ENCODE measurements at regions not wholly inside any gene's neighbourhood (a gene's known extent, or its start where the extent isn't known, plus 50 kb on each side); places are given as distances from the start of the nearest gene placed in this dataset.

- DNase-seq: no peak
- Histone ChIP-seq H3K4me3 (ENCODE audit: low read length) (no peak overlapping the region), H3K36me3 (ENCODE audit: control insufficient read depth in 2 of 3, insufficient read depth in 3 of 3, low read length in 3 of 3) (no peaks in the 10 kb centered on the region), H3K27me3 (ENCODE audit: control insufficient read depth in 2 of 2, insufficient read depth in 2 of 2, low read length in 2 of 2) (no peaks in the 10 kb centered on the region), H3K4me1 (ENCODE audit: control insufficient read depth in 2 of 2, insufficient read depth in 2 of 2, low read length in 2 of 2) (peaks cover 5 to 36% of the 10 kb centered on the region in 2 donors), H3K9me3 (ENCODE audit: control insufficient read depth in 2 of 3, low read length in 3 of 3) (no peaks in the 10 kb centered on the region), H3K27ac (ENCODE audit: low read depth, low read length) (no peak overlapping the region)
- Mint-ChIP-seq H3K4me1 (peaks cover 20 to 75% (median 66%) of the 10 kb centered on the region in 7 donors), H3K9me3 (peaks cover 0 to 10% (median 3%) of the 10 kb centered on the region in 11 donors), H3K36me3 (peaks cover 9 to 18% (median 12%) of the 10 kb centered on the region in 5 donors), H3K27me3 (no peaks in the 10 kb centered on the region), H3K27ac (peak overlapping the region in 4 of 9 donors; percentile 6 to 56 (median 17)), H3K4me3 (peak overlapping the region in 2 of 10 donors; percentile 4 to 23)
- POLR2A ChIA-PET: interaction anchor here (0.7 to 3.2 kb wide), 6 partner anchors 10 to 335 kb away, joined by 4 to 18 read pairs (median 4); partner anchors contain the start of gene BTG1
- intact Hi-C loops (cut with micrococcal nuclease): loop anchor here in 1 of 2 donors (2.0 kb wide), 1 partner anchor 16 kb away; no protein-coding TSS in a partner anchor
- CTCF ChIA-PET: interaction anchor here (1.1 kb wide), 1 partner anchor 73 kb away, joined by 4 read pairs; no protein-coding TSS in a partner anchor
- ATAC-seq: no peak
Measured at GRCh38 chr12:92064422-92064821, 81.2 kb downstream of the BTG1 start.

GRCh38 chr12:92063641-92064040 is 82.0 kb downstream of the BTG1 start:
- Histone ChIP-seq H3K4me1 (ENCODE audit: control insufficient read depth in 2 of 2, insufficient read depth in 2 of 2, low read length in 2 of 2) (peaks cover 5 to 44% of the 10 kb centered on the region in 2 donors), H3K27me3 (ENCODE audit: control insufficient read depth in 2 of 2, insufficient read depth in 2 of 2, low read length in 2 of 2) (no peaks in the 10 kb centered on the region), H3K27ac (ENCODE audit: low read depth, low read length) (no peak overlapping the region), H3K4me3 (ENCODE audit: low read length) (no peak overlapping the region), H3K36me3 (ENCODE audit: control insufficient read depth in 2 of 3, insufficient read depth in 3 of 3, low read length in 3 of 3) (no peaks in the 10 kb centered on the region), H3K9me3 (ENCODE audit: control insufficient read depth in 2 of 3, low read length in 3 of 3) (no peaks in the 10 kb centered on the region)
- Mint-ChIP-seq H3K4me3 (peak overlapping the region in 2 of 10 donors; percentile 17 to 24), H3K36me3 (peaks cover 9 to 18% (median 10%) of the 10 kb centered on the region in 5 donors), H3K27ac (peak overlapping the region in 3 of 9 donors; percentile 28 to 53 (median 28)), H3K4me1 (peaks cover 26 to 78% (median 72%) of the 10 kb centered on the region in 7 donors), H3K9me3 (peaks cover 0 to 10% (median 3%) of the 10 kb centered on the region in 11 donors), H3K27me3 (no peaks in the 10 kb centered on the region)
- CTCF ChIA-PET: interaction anchor here (0.6 to 1.1 kb wide), 2 partner anchors 67 to 73 kb away, joined by 3 to 4 read pairs; no protein-coding TSS in a partner anchor
- POLR2A ChIA-PET: interaction anchor here (0.6 to 3.2 kb wide), 8 partner anchors 9 to 84 kb away, joined by 4 to 18 read pairs (median 6); partner anchors contain the start of gene BTG1
- DNase-seq (no peak), ATAC-seq (no peak)
- intact Hi-C loops (cut with micrococcal nuclease): loop anchor here in 1 of 2 donors (2.0 kb wide), 1 partner anchor 17 kb away; no protein-coding TSS in a partner anchor

GRCh38 chr12:92062539-92063493 is 82.8 kb downstream of the BTG1 start:
- H3K36me3 Mint-ChIP-seq: peaks cover 8 to 20% (median 10%) of the 10 kb centered on the region in 5 donors
- H3K9me3 Mint-ChIP-seq: peaks cover 0 to 13% (median 3%) of the 10 kb centered on the region in 11 donors
- Histone ChIP-seq H3K27me3 (ENCODE audit: control insufficient read depth in 2 of 2, insufficient read depth in 2 of 2, low read length in 2 of 2) (no peaks in the 10 kb centered on the region), H3K27ac (ENCODE audit: low read depth, low read length) (no peak overlapping the region), H3K4me1 (ENCODE audit: control insufficient read depth in 2 of 2, insufficient read depth in 2 of 2, low read length in 2 of 2) (peaks cover 5 to 51% of the 10 kb centered on the region in 2 donors), H3K4me3 (ENCODE audit: low read length) (no peak overlapping the region), H3K9me3 (ENCODE audit: control insufficient read depth in 2 of 3, low read length in 3 of 3) (no peaks in the 10 kb centered on the region), H3K36me3 (ENCODE audit: control insufficient read depth in 2 of 3, insufficient read depth in 3 of 3, low read length in 3 of 3) (no peaks in the 10 kb centered on the region)
- peaks cover 31 to 86% (median 80%) of the 10 kb centered on the region in 7 donors for H3K4me1 Mint-ChIP-seq
- H3K27me3 Mint-ChIP-seq: no peaks in the 10 kb centered on the region
- ATAC-seq (no peak), DNase-seq (no peak)
- peak overlapping the region in 7 of 10 donors; percentile 17 to 71 (median 49) for H3K4me3 Mint-ChIP-seq
- CTCF ChIA-PET: interaction anchor here (0.6 kb wide), 1 partner anchor 67 kb away, joined by 3 read pairs; no protein-coding TSS in a partner anchor
- intact Hi-C loops (cut with micrococcal nuclease): loop anchor here in 1 of 2 donors (1.0 kb wide), 1 partner anchor 9 kb away; no protein-coding TSS in a partner anchor
- POLR2A ChIA-PET: interaction anchor here (0.6 to 3.2 kb wide), 13 partner anchors 8 to 83 kb away, joined by 3 to 18 read pairs (median 4); partner anchors contain the start of gene BTG1
- H3K27ac Mint-ChIP-seq: peak overlapping the region in 7 of 9 donors; percentile 4 to 79 (median 67)

- H3K27me3 ChIP-seq (ENCODE audit: control insufficient read depth in 2 of 2, insufficient read depth in 2 of 2, low read length in 2 of 2): no peaks in the 10 kb centered on the region
- no peaks in the 10 kb centered on the region for H3K36me3 ChIP-seq (ENCODE audit: control insufficient read depth in 2 of 3, insufficient read depth in 3 of 3, low read length in 3 of 3)
- no peak for DNase-seq
- H3K4me3 ChIP-seq (ENCODE audit: low read length): no peak overlapping the region
- ChIA-PET POLR2A (interaction anchor here (0.6 to 1.4 kb wide), 9 partner anchors 9 to 342 kb away, joined by 3 to 7 read pairs (median 3); partner anchors contain the start of gene BTG1), CTCF (interaction anchor here (0.6 kb wide), 1 partner anchor 13 kb away, joined by 3 read pairs; no protein-coding TSS in a partner anchor)
- peaks cover 40 to 99% (median 93%) of the 10 kb centered on the region in 7 donors for H3K4me1 Mint-ChIP-seq
- no peaks in the 10 kb centered on the region for H3K27me3 Mint-ChIP-seq
- peaks cover 0 to 13% (median 5%) of the 10 kb centered on the region in 11 donors for H3K9me3 Mint-ChIP-seq
- ATAC-seq: no peak
- H3K9me3 ChIP-seq (ENCODE audit: control insufficient read depth in 2 of 3, low read length in 3 of 3): no peaks in the 10 kb centered on the region
- peak overlapping the region in 3 of 9 donors; percentile 28 to 93 (median 79) for H3K27ac Mint-ChIP-seq
- intact Hi-C loops (cut with micrococcal nuclease): no loop called here
- H3K4me1 ChIP-seq (ENCODE audit: control insufficient read depth in 2 of 2, insufficient read depth in 2 of 2, low read length in 2 of 2): peaks cover 10 to 56% of the 10 kb centered on the region in 2 donors
- no peak overlapping the region for H3K27ac ChIP-seq (ENCODE audit: low read depth, low read length)
- peaks cover 8 to 32% (median 14%) of the 10 kb centered on the region in 5 donors for H3K36me3 Mint-ChIP-seq
- H3K4me3 Mint-ChIP-seq: peak overlapping the region in 2 of 10 donors; percentile 36 to 79
Measured at GRCh38 chr12:92061061-92061460, 84.6 kb downstream of the BTG1 start.

- intact Hi-C loops (cut with micrococcal nuclease): loop anchor here (2.0 to 10.0 kb wide), 3 partner anchors 183 to 495 kb away; no protein-coding TSS in a partner anchor
- DNase-seq: no peak
- H3K27me3 ChIP-seq (ENCODE audit: control insufficient read depth in 2 of 2, insufficient read depth in 2 of 2, low read length in 2 of 2): no peaks in the 10 kb centered on the region
- peak overlapping the region in 8 of 10 donors; percentile 6 to 79 (median 46) for H3K4me3 Mint-ChIP-seq
- H3K4me1 ChIP-seq (ENCODE audit: control insufficient read depth in 2 of 2, insufficient read depth in 2 of 2, low read length in 2 of 2): peaks cover 10 to 53% of the 10 kb centered on the region in 2 donors
- peaks cover 8 to 34% (median 14%) of the 10 kb centered on the region in 5 donors for H3K36me3 Mint-ChIP-seq
- ATAC-seq: no peak
- no peaks in the 10 kb centered on the region for H3K9me3 ChIP-seq (ENCODE audit: control insufficient read depth in 2 of 3, low read length in 3 of 3)
- peak overlapping the region in 8 of 9 donors; percentile 19 to 98 (median 93) for H3K27ac Mint-ChIP-seq
- H3K36me3 ChIP-seq (ENCODE audit: control insufficient read depth in 2 of 3, insufficient read depth in 3 of 3, low read length in 3 of 3): no peaks in the 10 kb centered on the region
- no peaks in the 10 kb centered on the region for H3K27me3 Mint-ChIP-seq
- peaks cover 39 to 99% (median 94%) of the 10 kb centered on the region in 7 donors for H3K4me1 Mint-ChIP-seq
- H3K4me3 ChIP-seq (ENCODE audit: low read length): no peak overlapping the region
- H3K27ac ChIP-seq (ENCODE audit: low read depth, low read length): no peak overlapping the region
- ChIA-PET POLR2A (interaction anchor here (0.7 to 1.4 kb wide), 6 partner anchors 70 to 123 kb away, joined by 3 to 7 read pairs (median 3); partner anchors contain the start of gene BTG1), CTCF (no interaction called here)
- peaks cover 0 to 13% (median 5%) of the 10 kb centered on the region in 11 donors for H3K9me3 Mint-ChIP-seq
Measured at GRCh38 chr12:92059960-92060359, 85.7 kb downstream of the BTG1 start.
